ENCODE measurements at regions not wholly inside any gene's neighbourhood (a gene's known extent, or its start where the extent isn't known, plus 50 kb on each side); places are given as distances from the start of the nearest gene placed in this dataset.

- H3K36me3 ChIP-seq (ENCODE audit: control insufficient read depth, insufficient read depth, low read length) = no peaks in the 10 kb centered on the region
- WGBS (ENCODE audit: insufficient coverage, insufficient read length) = no CpG with 5 or more reads among the region's 1 CpG
- no peaks in the 10 kb centered on the region for H3K4me1 ChIP-seq (ENCODE audit: control insufficient read depth, insufficient read depth, low read length)
- H3K27me3 ChIP-seq (ENCODE audit: control insufficient read depth, insufficient read depth, low read length) = no peaks in the 10 kb centered on the region
- no peak overlapping the region for H3K4me3 ChIP-seq (ENCODE audit: low read length)
- H3K9me3 ChIP-seq (ENCODE audit: control insufficient read depth, insufficient read depth, low read length) = no peaks in the 10 kb centered on the region
- no peak for DNase-seq (ENCODE audit: low read depth, low spot score)
- no peak overlapping the region for H3K27ac ChIP-seq (ENCODE audit: low read length)
Measured at GRCh38 chr6:15810618-15811017, 147.8 kb upstream of the DTNBP1 start.

GRCh38 chr6:15809367-15809766 lies 146.5 kb upstream of the DTNBP1 start:
- no CpG with 5 or more reads among the region's 2 CpGs for WGBS (ENCODE audit: insufficient coverage, insufficient read length)
- Histone ChIP-seq H3K4me1 (ENCODE audit: control insufficient read depth, insufficient read depth, low read length) (no peaks in the 10 kb centered on the region), H3K4me3 (ENCODE audit: low read length) (no peak overlapping the region), H3K27me3 (ENCODE audit: control insufficient read depth, insufficient read depth, low read length) (no peaks in the 10 kb centered on the region), H3K36me3 (ENCODE audit: control insufficient read depth, insufficient read depth, low read length) (no peaks in the 10 kb centered on the region), H3K9me3 (ENCODE audit: control insufficient read depth, insufficient read depth, low read length) (no peaks in the 10 kb centered on the region), H3K27ac (ENCODE audit: low read length) (no peak overlapping the region)
- no peak for DNase-seq (ENCODE audit: low read depth, low spot score)

GRCh38 chr6:15804164-15805154 lies 141.6 kb upstream of the DTNBP1 start:
- H3K27ac ChIP-seq (ENCODE audit: low read length) = no peak overlapping the region
- H3K4me3 ChIP-seq (ENCODE audit: low read length) = no peak overlapping the region
- no peak for DNase-seq (ENCODE audit: low read depth, low spot score)
- no peaks in the 10 kb centered on the region for H3K9me3 ChIP-seq (ENCODE audit: control insufficient read depth, insufficient read depth, low read length)
- H3K4me1 ChIP-seq (ENCODE audit: control insufficient read depth, insufficient read depth, low read length) = no peaks in the 10 kb centered on the region
- no peaks in the 10 kb centered on the region for H3K27me3 ChIP-seq (ENCODE audit: control insufficient read depth, insufficient read depth, low read length)
- no peaks in the 10 kb centered on the region for H3K36me3 ChIP-seq (ENCODE audit: control insufficient read depth, insufficient read depth, low read length)
- WGBS (ENCODE audit: insufficient coverage, insufficient read length) = no CpG with 5 or more reads among the region's 13 CpGs

GRCh38 chr6:15802466-15802865 lies 139.6 kb upstream of the DTNBP1 start:
- no CpG with 5 or more reads among the region's 5 CpGs for WGBS (ENCODE audit: insufficient coverage, insufficient read length)
- H3K4me1 ChIP-seq (ENCODE audit: control insufficient read depth, insufficient read depth, low read length) = no peaks in the 10 kb centered on the region
- H3K4me3 ChIP-seq (ENCODE audit: low read length) = no peak overlapping the region
- no peaks in the 10 kb centered on the region for H3K36me3 ChIP-seq (ENCODE audit: control insufficient read depth, insufficient read depth, low read length)
- H3K9me3 ChIP-seq (ENCODE audit: control insufficient read depth, insufficient read depth, low read length) = no peaks in the 10 kb centered on the region
- H3K27ac ChIP-seq (ENCODE audit: low read length) = no peak overlapping the region
- H3K27me3 ChIP-seq (ENCODE audit: control insufficient read depth, insufficient read depth, low read length) = no peaks in the 10 kb centered on the region
- no peak for DNase-seq (ENCODE audit: low read depth, low spot score)

- H3K9me3 ChIP-seq (ENCODE audit: control insufficient read depth, insufficient read depth, low read length) = no peaks in the 10 kb centered on the region
- DNase-seq (ENCODE audit: low read depth, low spot score) = no peak
- H3K27ac ChIP-seq (ENCODE audit: low read length) = no peak overlapping the region
- no peak overlapping the region for H3K4me3 ChIP-seq (ENCODE audit: low read length)
- H3K27me3 ChIP-seq (ENCODE audit: control insufficient read depth, insufficient read depth, low read length) = no peaks in the 10 kb centered on the region
- H3K4me1 ChIP-seq (ENCODE audit: control insufficient read depth, insufficient read depth, low read length) = no peaks in the 10 kb centered on the region
- no CpG with 5 or more reads among the region's 7 CpGs for WGBS (ENCODE audit: insufficient coverage, insufficient read length)
- H3K36me3 ChIP-seq (ENCODE audit: control insufficient read depth, insufficient read depth, low read length) = no peaks in the 10 kb centered on the region
Measured at GRCh38 chr6:15801912-15802311, 139.1 kb upstream of the DTNBP1 start.

- no peak for DNase-seq (ENCODE audit: low read depth, low spot score)
- Histone ChIP-seq H3K27ac (ENCODE audit: low read length) (no peak overlapping the region), H3K4me3 (ENCODE audit: low read length) (no peak overlapping the region), H3K4me1 (ENCODE audit: control insufficient read depth, insufficient read depth, low read length) (no peaks in the 10 kb centered on the region), H3K9me3 (ENCODE audit: control insufficient read depth, insufficient read depth, low read length) (no peaks in the 10 kb centered on the region), H3K27me3 (ENCODE audit: control insufficient read depth, insufficient read depth, low read length) (no peaks in the 10 kb centered on the region), H3K36me3 (ENCODE audit: control insufficient read depth, insufficient read depth, low read length) (no peaks in the 10 kb centered on the region)
- no CpG with 5 or more reads among the region's 11 CpGs for WGBS (ENCODE audit: insufficient coverage, insufficient read length)
Measured at GRCh38 chr6:15800841-15801617, 138.2 kb upstream of the DTNBP1 start.

GRCh38 chr6:15798533-15799255 lies 135.9 kb upstream of the DTNBP1 start:
- Histone ChIP-seq H3K4me1 (ENCODE audit: control insufficient read depth, insufficient read depth, low read length) (no peaks in the 10 kb centered on the region), H3K36me3 (ENCODE audit: control insufficient read depth, insufficient read depth, low read length) (no peaks in the 10 kb centered on the region), H3K4me3 (ENCODE audit: low read length) (no peak overlapping the region), H3K27me3 (ENCODE audit: control insufficient read depth, insufficient read depth, low read length) (no peaks in the 10 kb centered on the region), H3K9me3 (ENCODE audit: control insufficient read depth, insufficient read depth, low read length) (no peaks in the 10 kb centered on the region), H3K27ac (ENCODE audit: low read length) (no peak overlapping the region)
- no CpG with 5 or more reads among the region's 2 CpGs for WGBS (ENCODE audit: insufficient coverage, insufficient read length)
- DNase-seq (ENCODE audit: low read depth, low spot score) = no peak

GRCh38 chr6:15796844-15797243 lies 134.0 kb upstream of the DTNBP1 start:
- H3K4me1 ChIP-seq (ENCODE audit: control insufficient read depth, insufficient read depth, low read length) = no peaks in the 10 kb centered on the region
- no CpG with 5 or more reads among the region's 5 CpGs for WGBS (ENCODE audit: insufficient coverage, insufficient read length)
- no peaks in the 10 kb centered on the region for H3K27me3 ChIP-seq (ENCODE audit: control insufficient read depth, insufficient read depth, low read length)
- H3K27ac ChIP-seq (ENCODE audit: low read length) = no peak overlapping the region
- no peak for DNase-seq (ENCODE audit: low read depth, low spot score)
- no peaks in the 10 kb centered on the region for H3K9me3 ChIP-seq (ENCODE audit: control insufficient read depth, insufficient read depth, low read length)
- no peak overlapping the region for H3K4me3 ChIP-seq (ENCODE audit: low read length)
- no peaks in the 10 kb centered on the region for H3K36me3 ChIP-seq (ENCODE audit: control insufficient read depth, insufficient read depth, low read length)

- no peak overlapping the region for H3K4me3 ChIP-seq (ENCODE audit: low read length)
- H3K27me3 ChIP-seq (ENCODE audit: control insufficient read depth, insufficient read depth, low read length) = no peaks in the 10 kb centered on the region
- no CpG with 5 or more reads among the region's 7 CpGs for WGBS (ENCODE audit: insufficient coverage, insufficient read length)
- H3K4me1 ChIP-seq (ENCODE audit: control insufficient read depth, insufficient read depth, low read length) = no peaks in the 10 kb centered on the region
- no peak overlapping the region for H3K27ac ChIP-seq (ENCODE audit: low read length)
- no peaks in the 10 kb centered on the region for H3K9me3 ChIP-seq (ENCODE audit: control insufficient read depth, insufficient read depth, low read length)
- DNase-seq (ENCODE audit: low read depth, low spot score) = no peak
- H3K36me3 ChIP-seq (ENCODE audit: control insufficient read depth, insufficient read depth, low read length) = no peaks in the 10 kb centered on the region
Measured at GRCh38 chr6:15796130-15796771, 133.4 kb upstream of the DTNBP1 start.

GRCh38 chr6:15793826-15794225 lies 131.0 kb upstream of the DTNBP1 start:
- Histone ChIP-seq H3K27me3 (ENCODE audit: control insufficient read depth, insufficient read depth, low read length) (no peaks in the 10 kb centered on the region), H3K4me1 (ENCODE audit: control insufficient read depth, insufficient read depth, low read length) (no peaks in the 10 kb centered on the region), H3K9me3 (ENCODE audit: control insufficient read depth, insufficient read depth, low read length) (no peaks in the 10 kb centered on the region), H3K36me3 (ENCODE audit: control insufficient read depth, insufficient read depth, low read length) (no peaks in the 10 kb centered on the region), H3K4me3 (ENCODE audit: low read length) (no peak overlapping the region), H3K27ac (ENCODE audit: low read length) (no peak overlapping the region)
- no peak for DNase-seq (ENCODE audit: low read depth, low spot score)

Data from iPS DF 6.9 (cell line).